Skeletal muscle satellite cell (primary cell): ENCODE measurements at regions not wholly inside any gene's neighbourhood (a gene's known extent, or its start where the extent isn't known, plus 50 kb on each side); places are given as distances from the start of the nearest gene placed in this dataset.

Experiments
- H3K27me3 ChIP-seq: 2 replicates; pipeline ENCODE4 v1.7.0; 2013; ENCODE audit warnings: low read length; ENCODE audit not compliant: control insufficient read depth, insufficient read depth
- H3K36me3 ChIP-seq: 2 replicates; pipeline ENCODE4 v1.7.0; 2013; ENCODE audit warnings: mild to moderate bottlenecking, control low read depth, low read length; ENCODE audit not compliant: insufficient read depth
- H3K4me1 ChIP-seq: 2 replicates; pipeline ENCODE4 v1.7.0; 2013; ENCODE audit warnings: low read length; ENCODE audit not compliant: control insufficient read depth, insufficient read depth
- H3K4me2 ChIP-seq: 2 replicates; pipeline ENCODE4 v1.7.0; 2013; ENCODE audit warnings: mild to moderate bottlenecking, low read length
- H3K4me3 ChIP-seq: 2 replicates; pipeline ENCODE4 v1.7.0; 2013; ENCODE audit warnings: low read length
- H3K9ac ChIP-seq: 2 replicates; pipeline ENCODE4 v1.7.0; 2013; ENCODE audit warnings: mild to moderate bottlenecking, low read depth, low read length, moderate library complexity
- H3K9me3 ChIP-seq: replicated peaks from 2 replicates; pipeline ENCODE4 v1.7.0; 2013; ENCODE audit warnings: mild to moderate bottlenecking, control low read depth, low read length

GRCh38 chr4:1564535-1565375, 119.4 kb downstream of the FAM53A start:
- no peak overlapping the region for H3K9ac ChIP-seq
- peaks cover 50% of the 10 kb centered on the region for H3K27me3 ChIP-seq
- H3K36me3 ChIP-seq: no peaks in the 10 kb centered on the region
- no peak overlapping the region for H3K4me2 ChIP-seq
- H3K9me3 ChIP-seq: no peaks in the 10 kb centered on the region
- H3K4me1 ChIP-seq: no peaks in the 10 kb centered on the region
- H3K4me3 ChIP-seq: no peak overlapping the region

GRCh38 chr4:1563768-1564485, 120.2 kb downstream of the FAM53A start:
- H3K27me3 ChIP-seq: peaks cover 58% of the 10 kb centered on the region
- H3K4me2 ChIP-seq: no peak overlapping the region
- H3K9ac ChIP-seq: no peak overlapping the region

GRCh38 chr4:1563241-1563640, 120.9 kb downstream of the FAM53A start:
- Histone ChIP-seq H3K4me2 (no peak overlapping the region), H3K27me3 (peaks cover 58% of the 10 kb centered on the region), H3K9ac (no peak overlapping the region)

More at GRCh38 chr4:1563768-1564485, 120.2 kb downstream of the FAM53A start:
- Histone ChIP-seq H3K9me3 (no peaks in the 10 kb centered on the region), H3K4me3 (no peak overlapping the region), H3K4me1 (no peaks in the 10 kb centered on the region), H3K36me3 (no peaks in the 10 kb centered on the region)

GRCh38 chr4:1562771-1563170, 121.3 kb downstream of the FAM53A start:
- Histone ChIP-seq H3K36me3 (no peaks in the 10 kb centered on the region), H3K9ac (no peak overlapping the region)

More at GRCh38 chr4:1563241-1563640, 120.9 kb downstream of the FAM53A start:
- Histone ChIP-seq H3K36me3 (no peaks in the 10 kb centered on the region), H3K4me1 (no peaks in the 10 kb centered on the region), H3K4me3 (no peak overlapping the region), H3K9me3 (no peaks in the 10 kb centered on the region)

GRCh38 chr4:1562371-1562770, 121.7 kb downstream of the FAM53A start:
- H3K4me2 ChIP-seq: no peak overlapping the region
- H3K4me3 ChIP-seq: no peak overlapping the region
- H3K36me3 ChIP-seq: no peaks in the 10 kb centered on the region
- H3K9ac ChIP-seq: no peak overlapping the region
- no peaks in the 10 kb centered on the region for H3K4me1 ChIP-seq
- H3K9me3 ChIP-seq: no peaks in the 10 kb centered on the region
- peaks cover 64% of the 10 kb centered on the region for H3K27me3 ChIP-seq

More at GRCh38 chr4:1562771-1563170, 121.3 kb downstream of the FAM53A start:
- no peaks in the 10 kb centered on the region for H3K4me1 ChIP-seq
- no peak overlapping the region for H3K4me3 ChIP-seq
- no peaks in the 10 kb centered on the region for H3K9me3 ChIP-seq
- H3K4me2 ChIP-seq: no peak overlapping the region
- H3K27me3 ChIP-seq: peaks cover 62% of the 10 kb centered on the region

GRCh38 chr4:1561286-1561990, 122.7 kb downstream of the FAM53A start:
- no peaks in the 10 kb centered on the region for H3K36me3 ChIP-seq
- no peak overlapping the region for H3K4me2 ChIP-seq
- no peaks in the 10 kb centered on the region for H3K4me1 ChIP-seq
- no peak overlapping the region for H3K9ac ChIP-seq
- no peak overlapping the region for H3K4me3 ChIP-seq
- H3K9me3 ChIP-seq: no peaks in the 10 kb centered on the region
- H3K27me3 ChIP-seq: peaks cover 72% of the 10 kb centered on the region

- Histone ChIP-seq H3K4me2 (no peak overlapping the region), H3K9ac (no peak overlapping the region), H3K4me1 (no peaks in the 10 kb centered on the region), H3K36me3 (no peaks in the 10 kb centered on the region), H3K9me3 (no peaks in the 10 kb centered on the region), H3K27me3 (peaks cover 76% of the 10 kb centered on the region), H3K4me3 (no peak overlapping the region)
Measured at GRCh38 chr4:1559896-1560650, 124.0 kb downstream of the FAM53A start.

GRCh38 chr4:1558205-1558604, 125.9 kb downstream of the FAM53A start:
- Histone ChIP-seq H3K9me3 (no peaks in the 10 kb centered on the region), H3K36me3 (no peaks in the 10 kb centered on the region), H3K4me2 (no peak overlapping the region), H3K9ac (no peak overlapping the region), H3K4me1 (no peaks in the 10 kb centered on the region), H3K27me3 (peaks cover 67% of the 10 kb centered on the region), H3K4me3 (no peak overlapping the region)

- Histone ChIP-seq H3K4me2 (no peak overlapping the region), H3K9ac (no peak overlapping the region), H3K4me1 (no peaks in the 10 kb centered on the region), H3K27me3 (peaks cover 58% of the 10 kb centered on the region), H3K9me3 (no peaks in the 10 kb centered on the region), H3K36me3 (no peaks in the 10 kb centered on the region), H3K4me3 (no peak overlapping the region)
Measured at GRCh38 chr4:1557221-1557597, 126.9 kb downstream of the FAM53A start.

GRCh38 chr4:1556541-1557220, 127.4 kb downstream of the FAM53A start:
- Histone ChIP-seq H3K9me3 (no peaks in the 10 kb centered on the region), H3K27me3 (peaks cover 55% of the 10 kb centered on the region), H3K9ac (no peak overlapping the region), H3K4me1 (no peaks in the 10 kb centered on the region), H3K4me2 (no peak overlapping the region), H3K4me3 (no peak overlapping the region), H3K36me3 (no peaks in the 10 kb centered on the region)
